Left ventricle myocardium superior (tissue), 1 donor: ENCODE measurements at regions not wholly inside any gene's neighbourhood (a gene's known extent, or its start where the extent isn't known, plus 50 kb on each side); places are given as distances from the start of the nearest gene placed in this dataset.

Experiments
- ATAC-seq: fragments of 200-7000 bp; cut with Tn5 transposase; one replicate; pipeline ENCODE4 v1.9.1; 2020; ENCODE audit warnings: mild to moderate bottlenecking, moderate library complexity
- DNase-seq: peaks from one replicate; pipeline ENCODE4 v3.0.0-alpha.2; 2020
- intact Hi-C: fragments of 100-400 bp; cut with micrococcal nuclease; formaldehyde crosslinking; loops from one replicate; pipeline ENCODE4 v1.11.0; 2022
- donor health status: DM: no; HTN: yes; CAD: no; lungs with severe emphysema.

GRCh38 chr7:155211173-155211572 lies 86.5 kb upstream of the INSIG1 start:
- no peak for ATAC-seq
- intact Hi-C loops: no loop called here
- DNase-seq: no peak

DNA sequence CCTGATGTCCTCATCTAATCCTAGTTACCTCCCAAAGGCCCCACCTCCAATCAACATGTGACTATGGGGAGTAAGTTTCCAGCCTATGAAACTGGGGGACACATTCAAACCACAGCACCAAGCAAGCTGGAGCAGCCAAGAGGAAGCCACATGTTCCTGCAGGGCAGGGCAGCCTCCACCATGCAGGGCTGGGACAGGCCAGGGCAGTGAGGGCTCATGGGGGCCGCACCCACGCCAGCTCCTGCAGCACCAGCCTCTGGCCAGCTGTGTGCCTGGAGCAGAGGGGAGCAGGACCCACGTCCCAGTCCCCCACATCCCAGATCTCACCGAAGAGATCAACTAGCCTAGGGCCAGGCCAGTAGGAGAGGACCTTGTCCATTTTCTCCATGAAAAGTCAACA lies 85.9 kb upstream of the INSIG1 start:
- DNase-seq (no peak), ATAC-seq (no peak)
- intact Hi-C loops: no loop called here

- intact Hi-C loops: no loop called here
- no peak for ATAC-seq
- DNase-seq: no peak
These were observed 85.2 kb upstream of the INSIG1 start for GRCh38 chr7:155212301-155213015.

GRCh38 chr7:155213385-155213784 lies 84.3 kb upstream of the INSIG1 start:
- ATAC-seq: no peak
- intact Hi-C loops: no loop called here
- no peak for DNase-seq

GRCh38 chr7:155213955-155214740 lies 83.5 kb upstream of the INSIG1 start:
- intact Hi-C loops: no loop called here
- DNase-seq: no peak
- no peak for ATAC-seq

DNA sequence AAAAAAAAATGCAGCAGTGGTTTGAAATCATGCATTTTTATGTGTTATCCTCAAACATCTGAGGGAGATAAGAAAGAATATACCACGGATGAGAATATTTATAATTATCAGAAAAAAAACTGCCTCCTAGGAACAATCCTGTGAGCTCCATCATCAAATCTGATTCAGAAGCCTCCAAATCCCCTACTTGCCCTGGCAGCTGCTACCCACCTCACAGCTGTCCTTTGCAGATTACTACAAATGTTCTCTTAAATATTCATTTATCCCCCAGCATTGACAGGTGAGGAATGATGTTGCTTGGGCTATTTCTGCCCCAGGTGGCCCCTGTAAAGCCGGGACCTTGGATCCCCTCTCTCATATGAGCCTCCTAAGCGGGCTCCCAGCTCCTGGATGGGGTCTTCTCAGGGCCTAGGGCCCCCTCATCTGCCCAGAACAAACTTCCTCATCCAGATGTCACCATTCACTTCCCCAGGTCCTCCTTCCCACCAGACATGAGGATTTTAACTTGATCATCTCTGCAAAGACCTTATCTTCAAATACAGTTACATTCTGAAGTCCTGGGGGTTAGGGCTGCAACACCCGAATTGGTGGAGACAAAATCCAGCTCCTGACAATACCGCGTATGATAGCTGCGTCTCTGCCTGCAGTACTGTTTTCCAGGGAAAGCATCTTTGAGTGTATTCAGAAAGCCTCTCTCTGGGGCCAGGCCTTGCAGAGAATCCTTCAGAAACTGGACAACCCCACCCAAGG lies 81.9 kb upstream of the INSIG1 start:
- intact Hi-C loops: no loop called here
- ATAC-seq (no peak), DNase-seq (no peak)

GRCh38 chr7:155216475-155217272 lies 81.0 kb upstream of the INSIG1 start:
- no peak for DNase-seq
- intact Hi-C loops: no loop called here

DNA sequence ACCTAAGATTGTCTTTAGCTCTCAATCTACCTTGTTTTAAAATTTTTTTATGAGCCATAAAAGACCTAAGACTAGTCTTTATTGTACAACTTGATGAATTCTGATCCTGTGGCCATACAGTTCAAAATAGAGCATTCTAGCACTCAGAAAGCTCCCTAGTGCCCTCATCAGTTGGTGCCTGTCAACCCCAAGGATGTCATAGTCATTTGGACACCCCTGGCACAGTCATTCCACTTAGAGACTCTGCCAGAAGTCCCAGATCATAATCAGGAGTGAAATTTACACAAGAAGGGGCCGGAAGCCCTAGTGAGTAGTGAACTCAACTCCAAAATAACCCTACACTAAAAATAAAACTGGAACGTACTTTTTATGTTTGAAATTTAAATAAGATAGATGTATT lies 80.0 kb upstream of the INSIG1 start:
- no peak for DNase-seq
- ATAC-seq: no peak
- intact Hi-C loops: no loop called here

More at GRCh38 chr7:155216475-155217272, 81.0 kb upstream of the INSIG1 start:
- ATAC-seq: no peak

DNA sequence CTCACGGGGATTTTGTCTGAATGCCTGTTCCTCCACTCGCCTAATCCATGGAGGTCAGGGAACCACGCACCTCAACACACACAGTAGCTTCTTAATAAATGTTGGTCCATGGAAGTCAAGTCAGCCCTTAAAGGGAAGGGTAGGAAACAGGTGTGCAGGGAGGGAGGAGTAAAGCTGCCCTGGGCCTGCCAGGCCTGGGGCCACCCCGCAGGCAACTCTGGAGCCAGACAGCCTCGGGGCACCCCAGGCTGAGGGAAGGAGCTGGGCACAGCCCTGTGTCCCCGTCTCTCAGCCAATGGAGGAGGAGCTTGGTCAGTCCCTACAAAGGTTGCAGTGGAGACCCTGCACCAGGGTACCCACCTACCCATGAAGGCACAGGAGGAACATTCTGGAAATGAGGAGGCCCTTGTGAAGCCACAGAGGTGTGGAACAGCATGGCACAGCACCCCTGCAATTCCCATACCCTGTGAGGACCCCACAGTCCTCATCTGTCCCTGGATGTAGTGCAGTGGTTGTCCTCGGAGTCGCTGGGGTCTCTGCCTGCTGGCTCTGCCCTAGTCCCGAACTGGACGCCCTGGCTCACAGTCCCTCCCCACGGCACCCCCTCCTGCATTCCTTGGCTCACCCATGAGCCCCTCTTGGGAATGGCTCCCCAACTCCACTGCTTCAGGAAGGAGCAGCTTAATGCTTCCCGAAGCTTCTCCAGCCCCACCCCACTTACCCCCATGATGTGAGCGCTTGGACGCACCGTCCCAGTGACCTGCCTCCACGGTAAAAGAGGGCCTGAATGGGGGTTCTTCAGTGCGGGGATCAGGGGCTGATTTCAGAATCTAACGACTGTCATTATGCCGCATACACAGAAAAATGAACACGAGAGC lies 79.2 kb upstream of the INSIG1 start:
- no peak for DNase-seq
- no peak for ATAC-seq
- intact Hi-C loops: no loop called here

DNA sequence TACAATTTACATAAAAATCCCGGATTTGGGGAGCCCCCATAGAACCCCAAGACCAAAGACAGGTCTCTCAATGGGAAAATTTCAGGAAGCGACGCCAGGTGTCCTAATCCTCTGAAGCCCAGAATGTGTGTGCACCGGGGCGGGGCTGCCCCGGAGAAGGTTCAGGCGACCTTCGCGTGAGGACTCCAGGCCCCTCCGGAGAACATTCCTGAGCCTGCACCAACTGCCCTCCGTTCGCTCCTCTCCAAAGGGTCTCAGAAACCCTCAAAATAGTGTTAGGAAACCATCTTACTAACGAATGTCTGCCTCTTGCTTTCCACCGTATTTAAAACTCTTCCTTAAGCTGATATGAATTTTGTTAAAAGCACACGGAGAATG lies 78.5 kb upstream of the INSIG1 start:
- intact Hi-C loops: no loop called here
- no peak for DNase-seq
- ATAC-seq: no peak

DNA sequence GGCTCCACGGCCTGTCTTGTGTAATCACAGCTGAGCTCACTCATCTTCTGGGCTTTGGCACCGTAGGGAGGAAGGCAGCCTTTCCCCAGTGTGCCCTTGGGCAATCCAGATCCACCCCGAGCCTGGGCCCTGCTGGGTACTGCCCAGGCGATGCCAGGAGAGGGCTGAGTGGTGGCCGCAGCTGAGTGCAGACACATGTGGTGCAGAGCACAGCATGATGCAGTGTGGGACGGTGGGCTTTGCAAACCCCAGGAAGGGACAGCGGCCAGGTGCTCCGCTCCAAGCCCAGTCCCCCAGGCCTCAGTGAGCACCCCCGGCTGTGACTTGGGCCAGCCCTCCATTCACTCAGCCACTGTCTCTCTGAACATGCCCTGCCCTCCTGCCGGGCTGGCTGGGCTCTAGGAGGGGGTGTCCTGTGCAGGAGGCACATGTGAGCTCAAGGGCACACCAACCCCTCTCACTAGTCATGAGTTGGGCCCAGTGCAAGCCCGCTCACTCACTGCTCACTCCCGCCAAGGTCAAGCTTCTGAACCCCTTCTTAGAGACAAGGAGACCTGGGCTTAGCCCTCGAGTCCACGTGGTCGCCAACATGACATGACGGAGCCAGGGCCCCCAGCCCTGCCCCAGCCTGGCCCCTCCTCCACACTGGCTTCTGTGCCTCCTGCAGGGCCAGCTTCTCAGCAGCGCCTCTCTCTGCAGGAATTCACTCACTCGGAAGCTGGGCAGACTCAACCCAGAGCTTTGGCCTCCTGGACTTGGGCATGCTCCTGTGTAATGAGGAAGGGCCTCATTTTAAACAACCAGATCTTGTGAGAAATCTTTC lies 77.5 kb upstream of the INSIG1 start:
- no peak for DNase-seq
- ATAC-seq: no peak
- intact Hi-C loops: no loop called here

DNA sequence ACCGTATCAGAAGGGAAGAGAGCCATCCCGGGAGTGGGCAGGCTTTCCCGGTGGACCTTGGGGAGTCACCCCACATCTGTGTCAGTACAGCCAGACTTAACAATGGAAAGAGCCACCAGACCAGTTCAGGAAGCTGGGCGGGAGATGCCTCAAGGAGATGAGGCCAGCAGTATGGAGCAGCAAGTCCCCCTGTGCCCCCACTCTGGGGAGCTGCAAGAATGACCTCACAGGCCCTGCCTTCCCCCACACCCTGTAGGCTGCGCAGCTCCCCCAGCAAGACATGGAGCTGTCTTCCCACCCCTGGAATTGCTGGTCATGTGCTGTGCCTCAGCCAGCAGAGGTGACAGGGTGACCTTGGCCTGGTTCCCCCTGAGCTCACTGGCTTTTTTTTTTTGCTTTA lies 76.8 kb upstream of the INSIG1 start:
- intact Hi-C loops: no loop called here
- ATAC-seq (no peak), DNase-seq (no peak)

GRCh38 chr7:155221547-155221946 lies 76.1 kb upstream of the INSIG1 start:
- ATAC-seq (no peak), DNase-seq (no peak)
- intact Hi-C loops: no loop called here

DNA sequence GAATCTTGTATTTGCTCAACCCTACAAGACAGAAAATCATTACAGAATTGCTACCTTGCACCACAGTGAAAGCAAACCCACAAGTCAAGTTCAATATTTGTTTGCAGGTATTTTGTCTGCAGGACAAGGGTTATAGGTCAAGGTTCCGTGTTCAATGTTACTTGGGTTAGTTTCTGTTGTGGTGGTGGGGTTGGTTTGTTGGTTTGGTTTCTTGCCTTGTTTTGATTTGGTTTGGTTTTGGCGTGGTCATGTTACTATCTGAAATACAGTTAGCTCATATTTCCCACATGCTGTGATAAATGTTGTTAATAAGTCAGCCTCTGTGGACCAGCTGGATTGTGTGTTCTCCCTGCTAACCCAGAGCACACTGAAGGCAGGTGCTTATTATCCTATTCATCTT lies 75.6 kb upstream of the INSIG1 start:
- ATAC-seq (no peak), DNase-seq (no peak)
- intact Hi-C loops: no loop called here

DNA sequence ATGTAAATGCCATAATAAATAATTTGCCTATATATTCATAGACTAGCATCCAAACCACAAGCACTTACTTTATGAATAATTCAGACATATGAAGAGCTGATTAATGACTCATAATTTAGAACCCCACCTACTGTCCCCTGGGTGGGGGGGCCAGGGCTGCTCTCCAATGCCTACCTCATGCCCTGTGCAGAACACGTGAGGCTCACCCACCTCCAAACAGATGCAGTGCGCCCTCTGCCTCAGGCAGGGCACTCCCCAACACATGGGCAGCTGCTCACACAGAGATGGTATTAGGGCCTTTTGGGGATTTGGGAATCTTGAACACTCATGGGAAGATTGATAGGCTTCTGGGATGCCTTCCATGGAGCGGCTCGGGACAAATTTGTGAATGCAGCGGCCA lies 75.1 kb upstream of the INSIG1 start:
- DNase-seq (no peak), ATAC-seq (no peak)
- intact Hi-C loops: no loop called here

- intact Hi-C loops: no loop called here
- DNase-seq (no peak), ATAC-seq (no peak)
These were observed 74.7 kb upstream of the INSIG1 start for GRCh38 chr7:155223021-155223420.

DNA sequence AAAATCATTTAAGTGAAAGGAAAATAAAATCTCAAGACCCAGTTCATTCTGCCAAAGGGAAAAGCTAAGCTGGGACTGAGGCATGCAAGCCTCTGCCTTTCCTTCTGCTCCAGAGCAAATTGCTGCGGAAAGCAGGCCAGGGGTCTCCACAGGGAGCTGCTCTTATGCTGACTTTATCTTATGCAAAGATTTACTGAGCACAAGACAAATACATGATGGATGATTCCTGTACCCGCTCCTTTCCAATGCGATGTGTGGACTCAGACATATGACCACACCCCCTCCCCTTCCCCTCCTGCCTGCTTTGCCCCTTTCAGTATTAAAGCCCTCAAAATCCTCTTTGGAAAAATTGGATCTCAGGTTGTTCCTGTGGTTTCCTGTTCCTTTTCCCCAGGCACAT lies 74.2 kb upstream of the INSIG1 start:
- ATAC-seq: no peak
- intact Hi-C loops: no loop called here

More for the DNA sequence above, 74.2 kb upstream of the INSIG1 start:
- no peak for DNase-seq
